Prostate gland (tissue), 2 donors: ENCODE measurements at regions not wholly inside any gene's neighbourhood (a gene's known extent, or its start where the extent isn't known, plus 50 kb on each side); places are given as distances from the start of the nearest gene placed in this dataset.

ENCODE experiments used
- CTCF ChIP-seq, 4 experiments: fragments of 200-600 bp in 2 of 4; fragments of 450-650 bp in 2 of 4; sonication (generic) in 2 of 4; IDR thresholded peaks; 1 replicate in 3 of 4; 2 replicates in 1 of 4; pipeline ENCODE4 v1.5.1; 2016 to 2019; ENCODE audit warnings: antibody characterized with exemption in 4 of 4, mild to moderate bottlenecking in 2 of 4, moderate library complexity in 2 of 4
- POLR2A ChIP-seq: fragments of 450-650 bp; IDR thresholded peaks from one replicate; pipeline ENCODE4 v1.6.1; 2016; ENCODE audit warnings: antibody characterized with exemption, mild to moderate bottlenecking
- POLR2AphosphoS5 ChIP-seq: sonication (generic); formaldehyde crosslinking; IDR thresholded peaks from one replicate; pipeline ENCODE4 v1.6.1; 2017; ENCODE audit warnings: antibody characterized with exemption

GRCh38 chr14:65299826-65300225, 112.7 kb upstream of the FUT8 start:
- no peak for TF ChIP-seq CTCF (IDR thresholded peaks at IDR 0.05)
- TF ChIP-seq POLR2AphosphoS5: no peak
- no peak for TF ChIP-seq POLR2A
